HepG2 (cell line): ENCODE measurements at regions not wholly inside any gene's neighbourhood (a gene's known extent, or its start where the extent isn't known, plus 50 kb on each side); places are given as distances from the start of the nearest gene placed in this dataset.

Experiments used
- ARID3A ChIP-seq: IDR thresholded peaks from 2 replicates; pipeline ENCODE4 v1.6.1; 2012; ENCODE audit warnings: low read depth, low read length, improper control_type of control experiment
- ARNT ChIP-seq: fragments of 450-650 bp; IDR thresholded peaks from 2 replicates; pipeline ENCODE4 v1.6.1; 2017
- ATF5 ChIP-seq: sonication (generic); formaldehyde crosslinking; IDR thresholded peaks from 2 replicates; pipeline ENCODE4 v1.4.0; 2020; ENCODE audit warnings: mild to moderate bottlenecking, low read depth, missing genetic modification reagents
- HMG20B ChIP-seq: conservative IDR thresholded peaks from 2 replicates; pipeline ENCODE4 v1.6.1; 2016; ENCODE audit warnings: missing genetic modification reagents, missing compliant biosample characterization
- JUND ChIP-seq: sonication (generic); formaldehyde crosslinking; IDR thresholded peaks from 2 replicates; pipeline ENCODE4 v1.8.0; 2022; ENCODE audit warnings: mild to moderate bottlenecking, missing genetic modification reagents
- MLXIP ChIP-seq: sonication (generic); formaldehyde crosslinking; IDR thresholded peaks from 2 replicates; pipeline ENCODE4 v1.9.0; 2021; ENCODE audit warnings: missing genetic modification reagents, borderline replicate concordance
- MZF1 ChIP-seq: sonication (generic); formaldehyde crosslinking; IDR thresholded peaks from 2 replicates; pipeline ENCODE4 v1.8.1; 2023; ENCODE audit warnings: mild to moderate bottlenecking, missing genetic modification reagents, borderline replicate concordance
- NCOA2 ChIP-seq: sonication (generic); formaldehyde crosslinking; IDR thresholded peaks from 2 replicates; pipeline ENCODE4 v1.8.0; 2022; ENCODE audit warnings: inconsistent platforms
- SMARCC2 ChIP-seq: fragments of 450-650 bp; IDR thresholded peaks from 2 replicates; pipeline ENCODE4 v1.6.1; 2017; ENCODE audit warnings: antibody characterized with exemption, mild to moderate bottlenecking
- SNAPC2 ChIP-seq: sonication (generic); formaldehyde crosslinking; IDR thresholded peaks from 2 replicates; pipeline ENCODE4 v1.8.1; 2022; ENCODE audit warnings: mild to moderate bottlenecking, missing genetic modification reagents
- THYN1 ChIP-seq: sonication (generic); formaldehyde crosslinking; IDR thresholded peaks from 2 replicates; pipeline ENCODE4 v1.8.1; 2023; ENCODE audit warnings: low read depth, mild to moderate bottlenecking, moderate library complexity, missing genetic modification reagents, borderline replicate concordance
- UBTF ChIP-seq: sonication (generic); formaldehyde crosslinking; IDR thresholded peaks from 2 replicates; pipeline ENCODE4 v1.4.0; 2020; ENCODE audit warnings: mild to moderate bottlenecking, missing genetic modification reagents
- YEATS2 ChIP-seq: sonication (generic); formaldehyde crosslinking; IDR thresholded peaks from 2 replicates; pipeline ENCODE4 v1.4.0; 2020; ENCODE audit warnings: missing genetic modification reagents, borderline replicate concordance
- ZBTB3 ChIP-seq: sonication (generic); formaldehyde crosslinking; IDR thresholded peaks from 2 replicates; pipeline ENCODE4 v1.4.0; 2020; ENCODE audit warnings: low read depth, mild to moderate bottlenecking, moderate library complexity, missing genetic modification reagents, borderline replicate concordance
- ZFP37 ChIP-seq: sonication (generic); formaldehyde crosslinking; IDR thresholded peaks from 2 replicates; pipeline ENCODE4 v1.4.0; 2020; ENCODE audit warnings: missing genetic modification reagents, borderline replicate concordance
- ZNF30 ChIP-seq: sonication (generic); formaldehyde crosslinking; IDR thresholded peaks from 2 replicates; pipeline ENCODE4 v1.5.0; 2020; ENCODE audit warnings: mild to moderate bottlenecking, missing genetic modification reagents
- ZNF350 ChIP-seq: sonication (generic); formaldehyde crosslinking; IDR thresholded peaks from 2 replicates; pipeline ENCODE4 v1.4.0; 2020; ENCODE audit warnings: mild to moderate bottlenecking, low read depth, missing genetic modification reagents, borderline replicate concordance
- ZNF569 ChIP-seq: sonication (generic); formaldehyde crosslinking; IDR thresholded peaks from 2 replicates; pipeline ENCODE4 v1.5.0; 2020; ENCODE audit warnings: mild to moderate bottlenecking, missing genetic modification reagents, moderate library complexity, borderline replicate concordance
- ZNF770 ChIP-seq: sonication (generic); formaldehyde crosslinking; IDR thresholded peaks from 2 replicates; pipeline ENCODE4 v1.5.0; 2020; ENCODE audit warnings: mild to moderate bottlenecking, missing genetic modification reagents

GRCh38 chr7:130899638-130900401 is 165.8 kb upstream of the KLF14 start (continued):
- peak; percentile 81; the same call in 1 of the 2 replicates for TF ChIP-seq ZBTB3 (CRISPR knock-in tag)
- no peak for TF ChIP-seq ATF5 (CRISPR knock-in tag)
- TF ChIP-seq MZF1, result no peak
- TF ChIP-seq ZNF350 (CRISPR knock-in tag), result peak; percentile 41; the same call in 1 of the 2 replicates
- peak; percentile 33; the same call in 1 of the 2 replicates for TF ChIP-seq UBTF (CRISPR knock-in tag)
- peak; percentile 82; the same call in 1 of the 2 replicates for TF ChIP-seq ZFP37
- no peak for TF ChIP-seq JUND (CRISPR knock-in tag)
- TF ChIP-seq HMG20B, result no peak; the same call in 1 of the 2 replicates
- peak; percentile 61; the same call in 1 of the 2 replicates for TF ChIP-seq YEATS2 (CRISPR knock-in tag)
- peak; percentile 19; the same call in 1 of the 2 replicates for TF ChIP-seq ARID3A
- TF ChIP-seq SNAPC2 (CRISPR knock-in tag), result peak; percentile 70; the same call in 1 of the 2 replicates
- peak; percentile 96 for TF ChIP-seq NCOA2 (CRISPR knock-in tag)
- no peak for TF ChIP-seq ZNF569 (CRISPR knock-in tag)
- no peak for TF ChIP-seq ZNF30 (CRISPR knock-in tag)
- no peak for TF ChIP-seq ARNT
- TF ChIP-seq ZNF770, result peak; percentile 64
- TF ChIP-seq THYN1 (CRISPR knock-in tag), result no peak
- 0 out of 2 replicates have a peak, but pooled peaks have one; percentile 38 for TF ChIP-seq MLXIP (CRISPR knock-in tag)
- TF ChIP-seq SMARCC2, result no peak
